Neuronal stem cell (in vitro differentiated cells): ENCODE measurements at regions not wholly inside any gene's neighbourhood (a gene's known extent, or its start where the extent isn't known, plus 50 kb on each side); places are given as distances from the start of the nearest gene placed in this dataset.

ENCODE experiments used
- DNase-seq: peaks from one replicate; pipeline ENCODE4 v3.0.0-alpha.2; 2013; ENCODE audit warnings: low spot score
- H2AFZ ChIP-seq: one replicate; pipeline ENCODE4 v1.6.1; 2013; ENCODE audit warnings: mild to moderate bottlenecking, low read length, inconsistent platforms
- H2AK5ac ChIP-seq: 2 replicates; pipeline ENCODE4 v1.6.1; 2013; ENCODE audit warnings: low read depth, mild to moderate bottlenecking, inconsistent platforms, low read length, moderate library complexity, mixed read lengths
- H2BK120ac ChIP-seq: 2 replicates; pipeline ENCODE4 v1.6.1; 2013; ENCODE audit warnings: low read depth, mild to moderate bottlenecking, inconsistent platforms, low read length, moderate library complexity, mixed read lengths
- H2BK12ac ChIP-seq: one replicate; pipeline ENCODE4 v1.6.1; 2013; ENCODE audit warnings: low read length, inconsistent platforms
- H2BK15ac ChIP-seq: 2 replicates; pipeline ENCODE4 v1.6.1; 2013; ENCODE audit warnings: mild to moderate bottlenecking, low read length, inconsistent platforms, mixed read lengths
- H2BK5ac ChIP-seq: one replicate; pipeline ENCODE4 v1.6.1; 2013; ENCODE audit warnings: inconsistent platforms, mild to moderate bottlenecking, low read length, moderate library complexity
- H3K14ac ChIP-seq: one replicate; pipeline ENCODE4 v1.6.1; 2013; ENCODE audit warnings: low read length, inconsistent platforms
- H3K18ac ChIP-seq: 2 replicates; pipeline ENCODE4 v1.6.1; 2013; ENCODE audit warnings: low read length, inconsistent platforms
- H3K23ac ChIP-seq: 2 replicates; pipeline ENCODE4 v1.6.1; 2013; ENCODE audit warnings: low read depth, mild to moderate bottlenecking, mixed read lengths, low read length, inconsistent platforms; ENCODE audit not compliant: poor library complexity
- H3K27ac ChIP-seq: replicated peaks from 3 replicates; pipeline ENCODE4 v1.5.1; 2013; ENCODE audit warnings: low read length, inconsistent platforms
- H3K27me3 ChIP-seq, 3 experiments: 2 replicates each; pipeline ENCODE4 v1.6.1; 2013; ENCODE audit warnings: low read length in 3 of 3, mild to moderate bottlenecking in 2 of 3, inconsistent platforms in 1 of 3, low read depth in 1 of 3, mixed read lengths in 1 of 3, moderate library complexity in 1 of 3; ENCODE audit not compliant: control insufficient read depth in 3 of 3, insufficient read depth in 3 of 3
- H3K36me3 ChIP-seq, 2 donors: replicated peaks in 1 of 2; 2 replicates each; pipeline ENCODE4 v1.6.1; 2013; ENCODE audit warnings: low read length in 2 of 2; ENCODE audit not compliant: control insufficient read depth in 2 of 2, insufficient read depth in 2 of 2
- H3K4ac ChIP-seq: 2 replicates; pipeline ENCODE4 v1.6.1; 2013; ENCODE audit warnings: inconsistent platforms, mild to moderate bottlenecking, low read length, moderate library complexity
- H3K4me1 ChIP-seq, 2 donors: 1 replicate in 1 of 2; 2 replicates in 1 of 2; pipeline ENCODE4 v1.6.1; 2013; ENCODE audit warnings: low read length in 2 of 2, low read depth in 1 of 2; ENCODE audit not compliant: control insufficient read depth in 2 of 2, insufficient read depth in 1 of 2
- H3K4me2 ChIP-seq: one replicate; pipeline ENCODE4 v1.6.1; 2013; ENCODE audit warnings: mild to moderate bottlenecking, low read length, inconsistent platforms; ENCODE audit not compliant: insufficient read depth, poor library complexity, severe bottlenecking
- H3K4me3 ChIP-seq, 2 donors: 2 replicates each; pipeline ENCODE4 v1.5.1; 2013; ENCODE audit warnings: low read length in 2 of 2, mild to moderate bottlenecking in 2 of 2, inconsistent platforms in 1 of 2, moderate library complexity in 1 of 2
- H3K79me1 ChIP-seq: one replicate; pipeline ENCODE4 v1.6.1; 2013; ENCODE audit warnings: low read depth, mild to moderate bottlenecking, inconsistent platforms, low read length, moderate library complexity
- H3K9ac ChIP-seq: one replicate; pipeline ENCODE4 v1.6.1; 2013; ENCODE audit warnings: mild to moderate bottlenecking, low read depth, low read length, inconsistent platforms; ENCODE audit not compliant: poor library complexity
- H3K9me3 ChIP-seq, 2 donors: replicated peaks in 1 of 2; 2 replicates each; pipeline versions ENCODE3 to v1.6.1; 2013; ENCODE audit warnings: low read length in 2 of 2, mild to moderate bottlenecking in 2 of 2, inconsistent platforms in 1 of 2, low read depth in 1 of 2, mixed read lengths in 1 of 2, moderate library complexity in 1 of 2; ENCODE audit not compliant: control insufficient read depth in 2 of 2, insufficient read depth in 1 of 2
- H4K8ac ChIP-seq: one replicate; pipeline ENCODE4 v1.6.1; 2013; ENCODE audit warnings: low read depth, mild to moderate bottlenecking, inconsistent platforms, low read length, moderate library complexity
- H4K91ac ChIP-seq: one replicate; pipeline ENCODE4 v1.6.1; 2013; ENCODE audit warnings: low read length, low read depth, mild to moderate bottlenecking, inconsistent platforms; ENCODE audit not compliant: poor library complexity
- WGBS, 2 donors: extraction: QIAGEN DNeasy Blood & Tissue Kit; methylation state at CpG; one replicate each; pipeline ENCODE4 v1.1.7; 2013; ENCODE audit warnings: missing lambda C conversion rate in 2 of 2, mixed read lengths in 1 of 2; ENCODE audit not compliant: insufficient read length in 2 of 2, insufficient replicate concordance in 1 of 2; ENCODE audit errors: extremely low coverage in 2 of 2; 5-methylcytosine and 5-hydroxymethylcytosine counted together

DNA sequence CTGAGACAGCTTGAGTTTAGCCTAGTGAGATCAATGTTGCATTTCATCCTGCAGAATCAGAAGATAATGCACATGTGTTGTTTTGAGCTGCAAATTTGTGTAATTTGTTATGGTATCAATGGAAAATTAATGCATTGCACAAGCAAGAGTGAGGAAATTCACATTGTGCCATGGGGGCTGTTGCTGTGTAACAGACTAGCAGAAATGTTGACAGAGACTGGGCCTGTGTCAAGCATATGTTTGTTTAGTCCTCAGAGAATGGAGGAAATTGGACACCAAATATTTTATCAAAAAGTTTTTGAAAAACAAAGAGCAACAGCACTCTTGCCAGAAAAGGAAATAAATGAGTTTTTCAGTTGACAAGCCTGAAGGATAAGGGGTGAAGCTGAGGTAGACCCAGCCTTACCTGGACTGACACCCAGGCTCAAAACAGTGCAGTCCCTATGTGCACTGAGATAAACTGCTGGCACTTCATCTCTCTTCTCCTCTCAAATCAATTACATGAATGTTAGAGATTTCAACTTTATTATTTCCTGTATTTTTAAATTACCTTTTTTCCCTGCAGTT, 1150.0 kb downstream of the FSCB start:
- H3K4me1 ChIP-seq = no peaks in the 10 kb centered on the region
- no peak overlapping the region for H3K9ac ChIP-seq
- no peaks in the 10 kb centered on the region for H3K27me3 ChIP-seq
- no peak overlapping the region for H3K4me3 ChIP-seq
- H3K23ac ChIP-seq = no peak overlapping the region
- no peak overlapping the region for H3K4me2 ChIP-seq
- no peak overlapping the region for H3K27ac ChIP-seq
- H3K4ac ChIP-seq = no peak overlapping the region
- no peak for DNase-seq
- H2BK5ac ChIP-seq = no peak overlapping the region
- H2BK120ac ChIP-seq = no peak overlapping the region
- H2AK5ac ChIP-seq = no peak overlapping the region
- no peak overlapping the region for H2BK15ac ChIP-seq
- no peaks in the 10 kb centered on the region for H3K9me3 ChIP-seq
- H3K14ac ChIP-seq = no peak overlapping the region
- H3K18ac ChIP-seq = no peak overlapping the region
- no peak overlapping the region for H4K8ac ChIP-seq
- H2AFZ ChIP-seq = no peak overlapping the region
- H2BK12ac ChIP-seq = no peak overlapping the region
- no peaks in the 10 kb centered on the region for H3K36me3 ChIP-seq
- no peaks in the 10 kb centered on the region for H3K79me1 ChIP-seq
- H4K91ac ChIP-seq = no peak overlapping the region

GRCh38 chr14:43356382-43356781, 1150.7 kb downstream of the FSCB start:
- Histone ChIP-seq H3K27me3 (no peaks in the 10 kb centered on the region), H4K8ac (no peak overlapping the region), H2BK12ac (no peak overlapping the region), H2BK15ac (no peak overlapping the region), H3K36me3 (no peaks in the 10 kb centered on the region), H2BK120ac (no peak overlapping the region), H3K14ac (no peak overlapping the region), H3K23ac (no peak overlapping the region), H3K79me1 (no peaks in the 10 kb centered on the region), H3K27ac (no peak overlapping the region), H3K4me1 (no peaks in the 10 kb centered on the region), H3K4ac (no peak overlapping the region), H3K18ac (no peak overlapping the region), H3K9ac (no peak overlapping the region), H4K91ac (no peak overlapping the region), H3K9me3 (no peaks in the 10 kb centered on the region), H2AK5ac (no peak overlapping the region), H2AFZ (no peak overlapping the region), H2BK5ac (no peak overlapping the region), H3K4me2 (no peak overlapping the region), H3K4me3 (no peak overlapping the region)
- no CpG with 5 or more reads among the region's 1 CpG for WGBS, 2 donors
- no peak for DNase-seq

DNA sequence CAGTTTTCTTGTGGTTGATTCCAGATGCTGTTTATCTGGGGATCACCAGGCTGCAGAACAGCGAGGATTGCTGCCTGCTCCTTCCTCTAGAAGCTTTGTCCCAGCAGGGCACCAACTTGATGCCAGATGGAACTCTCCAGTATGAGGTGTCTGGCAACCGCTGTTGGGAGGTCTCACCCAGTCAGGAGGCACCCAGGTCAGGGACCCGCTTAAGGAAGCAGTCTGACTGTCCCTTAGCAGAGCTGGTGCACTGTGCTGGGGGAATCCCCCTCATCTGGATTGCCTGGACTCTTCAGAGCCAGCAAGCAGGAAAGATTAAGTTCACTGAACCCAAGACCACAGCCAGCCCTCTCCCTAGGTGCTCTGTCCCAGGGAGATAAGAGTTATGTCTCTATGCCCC, 1165.2 kb downstream of the FSCB start:
- Histone ChIP-seq H4K8ac (no peak overlapping the region), H4K91ac (no peak overlapping the region), H3K4me2 (no peak overlapping the region), H3K9ac (no peak overlapping the region), H3K27ac (no peak overlapping the region), H2BK120ac (no peak overlapping the region), H3K4me3 (no peak overlapping the region), H2AK5ac (no peak overlapping the region), H2BK5ac (no peak overlapping the region), H2BK12ac (no peak overlapping the region), H2AFZ (no peak overlapping the region), H2BK15ac (no peak overlapping the region), H3K4me1 (no peaks in the 10 kb centered on the region), H3K14ac (no peak overlapping the region), H3K4ac (no peak overlapping the region), H3K9me3 (no peaks in the 10 kb centered on the region), H3K79me1 (no peaks in the 10 kb centered on the region), H3K23ac (no peak overlapping the region), H3K36me3 (no peaks in the 10 kb centered on the region), H3K18ac (no peak overlapping the region), H3K27me3 (no peaks in the 10 kb centered on the region)
- DNase-seq = no peak
- WGBS, 2 donors = no CpG with 5 or more reads among the region's 3 CpGs

GRCh38 chr14:43338713-43339112, 1168.4 kb downstream of the FSCB start:
- Histone ChIP-seq H3K36me3 (no peaks in the 10 kb centered on the region), H2AFZ (no peak overlapping the region), H3K4me1 (no peaks in the 10 kb centered on the region), H3K4me3 (no peak overlapping the region), H3K27ac (no peak overlapping the region), H3K9me3 (no peaks in the 10 kb centered on the region), H3K14ac (no peak overlapping the region), H2BK120ac (no peak overlapping the region), H2BK15ac (no peak overlapping the region), H2BK12ac (no peak overlapping the region), H3K4me2 (no peak overlapping the region), H4K91ac (no peak overlapping the region), H2BK5ac (no peak overlapping the region), H2AK5ac (no peak overlapping the region), H3K18ac (no peak overlapping the region), H4K8ac (no peak overlapping the region), H3K27me3 (no peaks in the 10 kb centered on the region), H3K9ac (no peak overlapping the region), H3K23ac (no peak overlapping the region), H3K79me1 (no peaks in the 10 kb centered on the region), H3K4ac (no peak overlapping the region)
- DNase-seq = no peak
- no CpG with 5 or more reads among the region's 1 CpG for WGBS, 2 donors
